Skeletal muscle satellite cell (primary cell): ENCODE measurements at regions not wholly inside any gene's neighbourhood (a gene's known extent, or its start where the extent isn't known, plus 50 kb on each side); places are given as distances from the start of the nearest gene placed in this dataset.

Source experiments
- H3K27me3 ChIP-seq: 2 replicates; pipeline ENCODE4 v1.7.0; 2013; ENCODE audit warnings: low read length; ENCODE audit not compliant: control insufficient read depth, insufficient read depth
- H3K36me3 ChIP-seq: 2 replicates; pipeline ENCODE4 v1.7.0; 2013; ENCODE audit warnings: mild to moderate bottlenecking, control low read depth, low read length; ENCODE audit not compliant: insufficient read depth
- H3K4me1 ChIP-seq: 2 replicates; pipeline ENCODE4 v1.7.0; 2013; ENCODE audit warnings: low read length; ENCODE audit not compliant: control insufficient read depth, insufficient read depth
- H3K4me2 ChIP-seq: 2 replicates; pipeline ENCODE4 v1.7.0; 2013; ENCODE audit warnings: mild to moderate bottlenecking, low read length
- H3K4me3 ChIP-seq: 2 replicates; pipeline ENCODE4 v1.7.0; 2013; ENCODE audit warnings: low read length
- H3K9ac ChIP-seq: 2 replicates; pipeline ENCODE4 v1.7.0; 2013; ENCODE audit warnings: mild to moderate bottlenecking, low read depth, low read length, moderate library complexity
- H3K9me3 ChIP-seq: replicated peaks from 2 replicates; pipeline ENCODE4 v1.7.0; 2013; ENCODE audit warnings: mild to moderate bottlenecking, control low read depth, low read length

- no peaks in the 10 kb centered on the region for H3K9me3 ChIP-seq
- H3K4me2 ChIP-seq = no peak overlapping the region
- H3K4me1 ChIP-seq = peaks cover 20% of the 10 kb centered on the region
- H3K27me3 ChIP-seq = no peaks in the 10 kb centered on the region
- H3K4me3 ChIP-seq = no peak overlapping the region
- no peaks in the 10 kb centered on the region for H3K36me3 ChIP-seq
- H3K9ac ChIP-seq = no peak overlapping the region
These were observed 829.6 kb downstream of the KCNA4 start for GRCh38 chr11:29187215-29187614.

DNA sequence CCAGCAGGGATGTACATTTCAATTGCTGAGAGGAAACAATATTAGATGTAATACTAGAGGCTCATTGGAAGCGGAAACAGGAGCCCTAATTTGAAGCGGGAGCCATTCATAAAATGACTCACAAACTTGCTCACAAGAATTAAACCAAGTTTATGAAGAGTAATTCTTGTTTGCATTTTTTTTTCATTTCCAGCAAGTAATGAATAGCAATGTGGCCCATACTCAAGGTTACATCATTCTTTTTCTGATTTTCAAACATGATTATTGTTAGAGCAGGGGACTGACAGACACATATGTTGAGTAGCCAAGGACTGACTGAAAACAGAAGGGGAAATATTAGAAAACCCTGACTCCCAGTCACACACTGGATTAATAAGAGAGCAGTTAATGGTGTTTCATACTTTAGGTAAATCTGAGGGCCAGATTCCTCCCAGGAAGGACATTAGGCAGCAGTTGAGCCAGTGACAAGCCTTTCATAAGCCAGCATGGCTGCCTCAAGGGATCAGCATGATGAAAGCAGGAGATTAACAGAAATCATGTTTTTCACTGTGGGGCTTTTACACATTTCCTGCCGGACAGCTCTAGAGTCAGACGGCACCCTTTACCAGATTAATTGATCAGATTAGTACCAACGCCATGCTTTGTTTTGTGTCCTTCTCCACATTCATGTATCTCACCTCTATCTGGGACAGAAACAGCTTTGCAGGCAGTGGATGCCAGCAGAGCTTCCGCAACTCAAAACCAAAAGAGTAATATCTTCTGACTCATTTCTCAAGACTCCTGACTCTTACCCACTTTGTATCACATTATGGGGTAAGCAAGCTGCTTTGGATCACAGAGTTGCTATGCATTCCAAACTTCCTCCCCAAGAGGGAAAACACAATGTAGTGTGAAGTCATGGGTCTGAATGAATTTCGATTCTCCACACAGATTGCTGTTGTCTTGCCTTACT is 831.6 kb downstream of the KCNA4 start:
- Histone ChIP-seq H3K4me3 (peak overlapping the region; percentile 23), H3K4me2 (peak overlapping the region; percentile 68), H3K4me1 (peaks cover 20% of the 10 kb centered on the region), H3K9me3 (no peaks in the 10 kb centered on the region), H3K9ac (peak overlapping the region; percentile 74), H3K36me3 (no peaks in the 10 kb centered on the region), H3K27me3 (no peaks in the 10 kb centered on the region)

GRCh38 chr11:29183301-29183700 is 833.5 kb downstream of the KCNA4 start:
- H3K9me3 ChIP-seq = no peaks in the 10 kb centered on the region

GRCh38 chr11:29173660-29174062 is 843.2 kb downstream of the KCNA4 start:
- H3K36me3 ChIP-seq = no peaks in the 10 kb centered on the region
- H3K9me3 ChIP-seq = no peaks in the 10 kb centered on the region
- H3K4me2 ChIP-seq = peak overlapping the region; percentile 45
- peaks cover 28% of the 10 kb centered on the region for H3K4me1 ChIP-seq
- H3K9ac ChIP-seq = no peak overlapping the region
- no peaks in the 10 kb centered on the region for H3K27me3 ChIP-seq
- no peak overlapping the region for H3K4me3 ChIP-seq

More at GRCh38 chr11:29183301-29183700, 833.5 kb downstream of the KCNA4 start:
- Histone ChIP-seq H3K9ac (no peak overlapping the region), H3K4me2 (no peak overlapping the region), H3K36me3 (no peaks in the 10 kb centered on the region), H3K4me1 (peaks cover 20% of the 10 kb centered on the region), H3K27me3 (no peaks in the 10 kb centered on the region), H3K4me3 (no peak overlapping the region)

GRCh38 chr11:29171360-29171950 is 845.4 kb downstream of the KCNA4 start:
- Histone ChIP-seq H3K9ac (no peak overlapping the region), H3K36me3 (no peaks in the 10 kb centered on the region), H3K4me3 (no peak overlapping the region), H3K27me3 (no peaks in the 10 kb centered on the region), H3K4me2 (no peak overlapping the region), H3K9me3 (no peaks in the 10 kb centered on the region), H3K4me1 (peaks cover 28% of the 10 kb centered on the region)

DNA sequence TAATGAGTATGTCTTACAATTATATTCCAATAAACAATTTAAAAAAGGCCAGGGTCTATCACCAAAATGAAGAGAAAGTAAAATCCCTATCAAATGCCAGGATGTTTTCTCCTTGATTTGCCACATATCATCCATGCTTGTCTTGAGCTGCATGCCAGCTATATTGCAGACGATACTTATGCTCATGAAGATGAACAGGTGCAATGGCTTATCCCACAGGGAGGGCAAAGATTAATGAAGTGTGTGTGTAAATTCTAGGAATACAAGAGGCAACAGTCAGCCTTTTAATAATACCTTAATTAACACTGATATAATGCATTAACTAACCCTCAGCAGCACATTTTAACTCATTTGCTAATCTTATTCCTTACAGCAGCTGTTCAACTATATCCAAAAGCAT is 850.5 kb downstream of the KCNA4 start:
- H3K4me1 ChIP-seq = peaks cover 6% of the 10 kb centered on the region
- no peaks in the 10 kb centered on the region for H3K36me3 ChIP-seq
- H3K4me2 ChIP-seq = no peak overlapping the region
- H3K9me3 ChIP-seq = no peaks in the 10 kb centered on the region
- no peaks in the 10 kb centered on the region for H3K27me3 ChIP-seq
- no peak overlapping the region for H3K9ac ChIP-seq
- H3K4me3 ChIP-seq = no peak overlapping the region

DNA sequence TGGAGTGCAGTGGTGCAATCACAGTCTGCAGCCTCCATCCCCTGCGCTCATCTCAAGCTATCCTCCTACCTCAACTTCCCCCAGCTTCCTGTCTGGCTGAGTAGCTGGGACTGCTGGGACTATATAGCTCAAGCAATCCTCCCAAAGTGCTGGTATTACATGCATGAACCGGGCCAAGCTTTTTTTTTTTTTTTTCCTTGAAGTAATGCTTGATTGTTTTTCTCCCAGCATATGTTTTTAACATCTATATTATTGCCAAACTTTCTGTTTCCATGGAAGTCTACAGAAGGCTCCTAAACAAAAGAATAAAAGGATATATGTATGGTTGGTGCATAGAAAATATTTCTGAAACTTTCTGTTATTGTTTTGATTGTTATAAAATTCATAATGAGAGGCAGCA is 853.6 kb downstream of the KCNA4 start:
- Histone ChIP-seq H3K9me3 (no peaks in the 10 kb centered on the region), H3K36me3 (no peaks in the 10 kb centered on the region), H3K27me3 (no peaks in the 10 kb centered on the region), H3K4me2 (no peak overlapping the region), H3K4me1 (peaks cover 11% of the 10 kb centered on the region), H3K4me3 (no peak overlapping the region), H3K9ac (no peak overlapping the region)

GRCh38 chr11:29162491-29162890 is 854.3 kb downstream of the KCNA4 start:
- H3K9me3 ChIP-seq = no peaks in the 10 kb centered on the region
- H3K9ac ChIP-seq = no peak overlapping the region
- no peaks in the 10 kb centered on the region for H3K27me3 ChIP-seq
- H3K4me2 ChIP-seq = no peak overlapping the region
- H3K36me3 ChIP-seq = no peaks in the 10 kb centered on the region
- peaks cover 11% of the 10 kb centered on the region for H3K4me1 ChIP-seq
- no peak overlapping the region for H3K4me3 ChIP-seq

GRCh38 chr11:29161191-29161590 is 855.6 kb downstream of the KCNA4 start:
- H3K9ac ChIP-seq = no peak overlapping the region
- H3K27me3 ChIP-seq = no peaks in the 10 kb centered on the region
- peaks cover 11% of the 10 kb centered on the region for H3K4me1 ChIP-seq
- no peaks in the 10 kb centered on the region for H3K9me3 ChIP-seq
- no peak overlapping the region for H3K4me3 ChIP-seq
- H3K36me3 ChIP-seq = no peaks in the 10 kb centered on the region
- H3K4me2 ChIP-seq = no peak overlapping the region

GRCh38 chr11:29159552-29160465 is 857.0 kb downstream of the KCNA4 start:
- Histone ChIP-seq H3K4me1 (peaks cover 11% of the 10 kb centered on the region), H3K4me3 (no peak overlapping the region), H3K4me2 (no peak overlapping the region), H3K36me3 (no peaks in the 10 kb centered on the region), H3K27me3 (no peaks in the 10 kb centered on the region), H3K9me3 (no peaks in the 10 kb centered on the region), H3K9ac (peak overlapping the region; percentile 28)

GRCh38 chr11:29153078-29153477 is 863.8 kb downstream of the KCNA4 start:
- Histone ChIP-seq H3K9me3 (no peaks in the 10 kb centered on the region), H3K4me3 (no peak overlapping the region), H3K27me3 (no peaks in the 10 kb centered on the region), H3K36me3 (no peaks in the 10 kb centered on the region), H3K4me1 (no peaks in the 10 kb centered on the region), H3K4me2 (no peak overlapping the region), H3K9ac (no peak overlapping the region)
